DOHH2 (cell line): ENCODE measurements at regions not wholly inside any gene's neighbourhood (a gene's known extent, or its start where the extent isn't known, plus 50 kb on each side); places are given as distances from the start of the nearest gene placed in this dataset.

ENCODE experiments used
- H3F3A ChIP-seq: fragments of 200-600 bp; sonication (generic), shearing (Covaris generic); 2 replicates; pipeline ENCODE4 v1.6.0; 2016; ENCODE audit warnings: antibody characterized with exemption, mild to moderate bottlenecking; ENCODE audit not compliant: control insufficient read depth, insufficient read depth
- H3K27ac ChIP-seq: fragments of 200-600 bp; sonication (generic); 2 replicates; pipeline ENCODE4 v1.5.1; 2014; ENCODE audit warnings: low read depth, mild to moderate bottlenecking, low read length, moderate library complexity
- H3K27me3 ChIP-seq: fragments of 200-600 bp; sonication (generic); 2 replicates; pipeline ENCODE4 v1.6.1; 2014; ENCODE audit warnings: mild to moderate bottlenecking, low read length, mixed read lengths; ENCODE audit not compliant: control insufficient read depth
- H3K36me3 ChIP-seq: fragments of 200-600 bp; sonication (generic); 2 replicates; pipeline ENCODE4 v1.6.1; 2014; ENCODE audit warnings: mild to moderate bottlenecking, low read length, moderate library complexity, mixed read lengths; ENCODE audit not compliant: control insufficient read depth
- H3K4me1 ChIP-seq: fragments of 200-600 bp; sonication (generic); 2 replicates; pipeline ENCODE4 v1.6.1; 2014; ENCODE audit warnings: mild to moderate bottlenecking, low read length, mixed read lengths; ENCODE audit not compliant: control insufficient read depth
- H3K4me2 ChIP-seq: fragments of 200-600 bp; sonication (generic); 2 replicates; pipeline ENCODE4 v1.6.0; 2014; ENCODE audit warnings: mild to moderate bottlenecking, low read length, moderate library complexity
- H3K4me3 ChIP-seq: fragments of 200-600 bp; sonication (generic); 2 replicates; pipeline ENCODE4 v1.5.1; 2014; ENCODE audit warnings: mild to moderate bottlenecking, low read length, mixed read lengths
- H3K79me2 ChIP-seq: fragments of 200-600 bp; sonication (generic); 2 replicates; pipeline ENCODE4 v1.6.1; 2014; ENCODE audit warnings: mild to moderate bottlenecking, low read length, mixed read lengths; ENCODE audit not compliant: control insufficient read depth
- H3K9me2 ChIP-seq: fragments of 200-600 bp; sonication (generic); replicated peaks from 2 replicates; pipeline ENCODE4 v1.6.1; 2014; ENCODE audit warnings: mild to moderate bottlenecking, low read length, mixed read lengths; ENCODE audit not compliant: control insufficient read depth
- H3K9me3 ChIP-seq: fragments of 200-600 bp; sonication (generic); 2 replicates; pipeline ENCODE4 v1.6.1; 2014; ENCODE audit warnings: antibody characterized with exemption, low read length, mixed read lengths; ENCODE audit not compliant: control insufficient read depth, insufficient read depth
- H4K20me1 ChIP-seq: fragments of 200-600 bp; sonication (generic); 2 replicates; pipeline ENCODE4 v1.6.0; 2014; ENCODE audit warnings: low read depth, mild to moderate bottlenecking, antibody characterized with exemption, low read length, moderate library complexity; ENCODE audit not compliant: control insufficient read depth, insufficient read depth
- CTCF ChIP-seq: fragments of 200-600 bp; sonication (generic); IDR thresholded peaks from one replicate; pipeline ENCODE4 v1.5.1; 2014; ENCODE audit warnings: antibody characterized with exemption, mild to moderate bottlenecking, low read depth, low read length; ENCODE audit not compliant: poor library complexity, severe bottlenecking
- EZH2phosphoT487 ChIP-seq: fragments of 200-600 bp; sonication (generic); IDR thresholded peaks from 2 replicates; pipeline ENCODE4 v1.6.1; 2017; ENCODE audit warnings: borderline replicate concordance, mild to moderate bottlenecking, antibody characterized with exemption, low read length, moderate library complexity, mixed read lengths

GRCh38 chr1:181192316-181192715 is 103.8 kb downstream of the IER5 start:
- peaks cover 2% of the 10 kb centered on the region; the same call in 1 of the 2 replicates for H3K4me1 ChIP-seq
- H3K9me2 ChIP-seq: no peaks in the 10 kb centered on the region
- TF ChIP-seq CTCF (no peak), EZH2phosphoT487 (no peak)
- H3K4me2 ChIP-seq: no peak overlapping the region
- no peaks in the 10 kb centered on the region for H3K79me2 ChIP-seq
- no peaks in the 10 kb centered on the region for H3F3A ChIP-seq
- no peaks in the 10 kb centered on the region for H4K20me1 ChIP-seq
- H3K36me3 ChIP-seq: no peaks in the 10 kb centered on the region
- H3K27me3 ChIP-seq: peaks cover 5% of the 10 kb centered on the region; the same call in 1 of the 2 replicates
- no peak overlapping the region for H3K27ac ChIP-seq
- H3K9me3 ChIP-seq: no peaks in the 10 kb centered on the region
- no peak overlapping the region for H3K4me3 ChIP-seq

DNA sequence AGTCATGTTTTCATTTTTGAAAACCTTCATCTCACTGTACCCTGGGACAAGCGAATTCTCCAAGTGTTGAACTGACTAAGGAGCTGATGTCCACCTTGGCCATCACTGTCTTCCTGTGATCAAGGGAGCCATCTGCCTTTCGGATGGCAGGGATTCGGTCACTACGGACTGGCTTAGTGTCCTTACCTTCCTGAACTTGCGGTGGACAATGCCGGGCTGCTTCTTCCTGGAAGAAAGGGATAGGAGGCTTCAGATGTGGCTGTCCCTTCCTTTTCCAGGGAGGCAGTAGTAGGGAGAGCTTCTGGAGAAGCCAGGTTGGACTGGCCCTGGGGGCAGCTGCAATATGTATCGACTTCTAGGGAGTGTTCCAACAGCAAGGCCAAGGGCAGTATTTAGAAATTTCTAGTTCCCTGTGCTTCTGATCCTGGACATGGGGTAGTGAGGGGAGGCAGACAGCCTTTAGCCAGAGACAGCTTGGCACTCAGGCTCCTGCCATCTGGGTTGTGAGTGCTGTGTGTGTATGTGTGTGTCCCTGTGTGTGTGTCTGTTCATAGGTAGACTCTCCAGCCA is 114.6 kb downstream of the IER5 start:
- Histone ChIP-seq H3K9me3 (no peaks in the 10 kb centered on the region), H3K4me2 (no peak overlapping the region), H3K4me1 (no peaks in the 10 kb centered on the region), H3K9me2 (no peaks in the 10 kb centered on the region), H3K27ac (no peak overlapping the region), H4K20me1 (no peaks in the 10 kb centered on the region), H3F3A (no peaks in the 10 kb centered on the region), H3K27me3 (no peaks in the 10 kb centered on the region), H3K4me3 (no peak overlapping the region), H3K36me3 (no peaks in the 10 kb centered on the region), H3K79me2 (no peaks in the 10 kb centered on the region)
- TF ChIP-seq CTCF (no peak), EZH2phosphoT487 (no peak)

- H3K4me2 ChIP-seq: no peak overlapping the region
- no peaks in the 10 kb centered on the region for H3F3A ChIP-seq
- H3K27me3 ChIP-seq: no peaks in the 10 kb centered on the region
- TF ChIP-seq CTCF: no peak
- TF ChIP-seq EZH2phosphoT487: no peak
- H3K4me1 ChIP-seq: no peaks in the 10 kb centered on the region
- no peak overlapping the region for H3K4me3 ChIP-seq
- H3K36me3 ChIP-seq: no peaks in the 10 kb centered on the region
- H4K20me1 ChIP-seq: no peaks in the 10 kb centered on the region
- H3K9me3 ChIP-seq: no peaks in the 10 kb centered on the region
- no peaks in the 10 kb centered on the region for H3K79me2 ChIP-seq
- H3K27ac ChIP-seq: no peak overlapping the region
- H3K9me2 ChIP-seq: no peaks in the 10 kb centered on the region
Observed at GRCh38 chr1:181204530-181204929, 116.0 kb downstream of the IER5 start.
